ENCODE measurements at regions not wholly inside any gene's neighbourhood (a gene's known extent, or its start where the extent isn't known, plus 50 kb on each side); places are given as distances from the start of the nearest gene placed in this dataset.

- BruUV-seq (replicated peaks), result no TSS peak
- ChIA-PET POLR2A (no interaction called here), CTCF (no interaction called here)
- no peaks in the 10 kb centered on the region for H3K79me2 ChIP-seq (ENCODE audit: control insufficient read depth, insufficient read depth, low read length)
- H3K4me3 ChIP-seq (replicated peaks in 1 of 3; ENCODE audit: insufficient read depth in 1 of 3, low read depth in 1 of 3, low read length in 3 of 3), result no peak overlapping the region
- no peak overlapping the region for H3K4me2 ChIP-seq (ENCODE audit: insufficient read depth, low read length)
- no peaks in the 10 kb centered on the region for H3K27me3 ChIP-seq (ENCODE audit: control insufficient read depth in 2 of 2, insufficient read depth in 2 of 2, low read length in 2 of 2)
- H2AFZ ChIP-seq (ENCODE audit: low read depth, low read length), result no peak overlapping the region
- H3K9ac ChIP-seq (replicated peaks; ENCODE audit: extremely low read depth, insufficient read depth, low read length), result no peak overlapping the region
- no peak for TF ChIP-seq FOS (IDR thresholded peaks at IDR 0.05; ENCODE audit: borderline replicate concordance, insufficient read depth, low read length)
- no peak for TF ChIP-seq CTCF (IDR thresholded peaks at IDR 0.05; ENCODE audit: extremely low read depth in 1 of 2, insufficient read depth in 1 of 2, low read depth in 1 of 2, low read length in 2 of 2)
- no peak for TF ChIP-seq EZH2 (IDR thresholded peaks at IDR 0.05; ENCODE audit: borderline replicate concordance, low read depth, low read length, severe bottlenecking)
- no peak for TF ChIP-seq MAX (IDR thresholded peaks at IDR 0.05; ENCODE audit: insufficient read depth, insufficient read length)
- TF ChIP-seq POLR2AphosphoS5 (IDR thresholded peaks at IDR 0.05; ENCODE audit: insufficient read depth, low read depth, low read length), result no peak
- no peak for TF ChIP-seq GATA2 (IDR thresholded peaks at IDR 0.05; ENCODE audit: insufficient read depth, insufficient read length, low read depth, low read length)
- no peak for TF ChIP-seq JUN (IDR thresholded peaks at IDR 0.05; ENCODE audit: borderline replicate concordance, insufficient read depth, insufficient read length, low read depth)
- TF ChIP-seq POLR2A (IDR thresholded peaks at IDR 0.05; ENCODE audit: low read depth, low read length), result no peak
- no peak for TF ChIP-seq MYC (IDR thresholded peaks at IDR 0.05; ENCODE audit: low read depth, low read length)
- no peaks in the 10 kb centered on the region for H3K36me3 ChIP-seq (ENCODE audit: control insufficient read depth in 2 of 2, extremely low read depth in 1 of 2, insufficient read depth in 2 of 2, low read length in 2 of 2)
- no peaks in the 10 kb centered on the region for H3K9me1 ChIP-seq (replicated peaks; ENCODE audit: control insufficient read depth, extremely low read depth, insufficient read depth, low read length)
- H3K27ac ChIP-seq (ENCODE audit: insufficient read depth, low read depth, low read length), result no peak overlapping the region
- H3K4me1 ChIP-seq (ENCODE audit: control insufficient read depth, extremely low read depth, insufficient read depth, low read length), result no peaks in the 10 kb centered on the region
- FAIRE-seq, result no peak
- peaks cover 6% of the 10 kb centered on the region for H3K9me3 ChIP-seq (replicated peaks; ENCODE audit: control insufficient read depth, insufficient read depth, low read length)
- no peak for DNase-seq (ENCODE audit: low read depth, low spot score)
- intact Hi-C loops (cut with micrococcal nuclease) (no loop called here), dilution Hi-C loops (cut with MboI; ENCODE audit: extremely low pct_ligation_motif_present, low sequenced_read_pairs) (no loop called here)
- no peaks in the 10 kb centered on the region for H4K20me1 ChIP-seq (replicated peaks; ENCODE audit: control insufficient read depth, extremely low read depth, insufficient read depth, low read length)
These were observed 73.1 kb upstream of the AGBL1 start for GRCh38 chr15:86006546-86006945.

Data from endothelial cell of umbilical vein (primary cell).